GM21786 (cell line): ENCODE measurements at regions not wholly inside any gene's neighbourhood (a gene's known extent, or its start where the extent isn't known, plus 50 kb on each side); places are given as distances from the start of the nearest gene placed in this dataset.

Source experiments
- ATAC-seq: cut with Tn5 transposase; IDR thresholded peaks from one replicate; pipeline ENCODE4 v1.9.1; 2021; ENCODE audit not compliant: unreplicated experiment

DNA sequence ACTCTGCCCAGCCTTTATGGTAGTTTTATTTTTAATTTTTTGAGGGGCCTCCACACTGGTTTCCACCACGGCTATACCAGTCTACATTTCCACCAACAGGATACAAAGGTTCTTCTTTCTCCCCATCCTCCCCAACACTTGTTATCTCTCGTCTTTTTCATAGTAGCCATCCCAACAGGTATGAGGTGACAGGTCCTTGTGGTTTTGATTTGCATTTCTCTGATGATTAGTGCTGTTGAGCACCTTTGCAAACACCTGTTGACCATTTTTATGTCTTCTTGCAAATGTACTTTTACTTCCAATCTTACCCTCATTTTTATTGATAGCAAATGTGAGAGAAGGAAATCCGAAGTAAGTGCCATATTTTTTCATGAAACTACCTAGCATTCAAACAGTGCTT, 195.4 kb upstream of the PREP start:
- no peak for ATAC-seq

DNA sequence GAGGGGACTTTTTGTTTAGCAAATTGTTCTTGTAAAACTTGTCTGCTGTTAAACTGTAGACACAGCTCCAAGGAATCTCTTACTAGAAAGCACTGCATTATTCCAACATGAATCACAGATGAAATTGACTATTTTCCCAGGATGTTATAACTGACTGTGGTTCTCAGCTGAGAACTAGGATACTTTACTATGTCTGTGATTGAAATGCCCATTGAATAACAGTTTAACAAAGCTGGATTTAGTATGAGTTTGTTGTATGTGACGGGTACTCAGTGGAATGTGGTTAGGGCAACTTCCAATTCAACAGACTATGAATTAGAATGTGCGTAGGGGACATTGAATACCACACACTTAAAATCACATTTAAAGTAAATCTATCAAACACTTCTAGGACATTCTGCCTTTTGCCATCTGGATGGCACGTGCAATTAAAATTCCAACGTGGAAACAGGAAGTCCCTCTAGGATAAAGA, 193.4 kb upstream of the PREP start:
- no peak for ATAC-seq

DNA sequence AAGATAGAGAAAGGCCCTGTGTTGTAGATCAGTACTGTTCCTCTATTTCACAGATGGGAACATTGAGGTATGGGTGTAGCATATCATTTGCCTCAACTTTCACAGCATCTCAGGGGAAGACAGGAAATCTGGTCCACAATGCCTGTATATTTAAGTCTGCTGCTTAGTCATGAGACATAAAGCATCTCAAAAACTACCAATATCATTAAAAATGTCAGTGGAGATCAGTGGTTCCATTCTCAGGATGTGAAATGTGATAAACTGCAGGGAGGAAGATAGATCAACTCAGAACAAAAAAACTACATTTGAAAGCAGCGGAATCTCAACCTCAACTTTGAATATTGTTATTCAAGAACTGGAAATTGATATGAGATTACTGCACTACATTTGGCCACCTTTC, 192.9 kb upstream of the PREP start:
- ATAC-seq = no peak

DNA sequence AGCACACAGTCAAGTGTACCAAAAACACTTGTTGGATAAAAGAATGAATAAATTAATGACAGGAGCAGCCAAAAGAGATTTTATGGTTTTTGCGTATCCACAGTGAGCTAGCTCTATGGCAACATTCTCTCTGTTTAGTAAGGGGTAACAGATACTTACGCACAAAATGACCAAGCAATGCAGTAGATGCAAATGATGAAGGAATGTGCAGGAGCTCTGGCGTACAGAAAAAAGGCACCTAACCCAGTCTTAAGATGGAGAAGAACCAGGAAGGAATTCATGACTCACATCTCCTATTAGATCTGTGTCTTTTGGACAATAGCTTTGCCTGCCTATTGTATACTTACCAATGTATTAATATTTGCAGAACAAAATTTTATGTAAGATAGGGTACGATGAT, 191.9 kb upstream of the PREP start:
- ATAC-seq = no peak

DNA sequence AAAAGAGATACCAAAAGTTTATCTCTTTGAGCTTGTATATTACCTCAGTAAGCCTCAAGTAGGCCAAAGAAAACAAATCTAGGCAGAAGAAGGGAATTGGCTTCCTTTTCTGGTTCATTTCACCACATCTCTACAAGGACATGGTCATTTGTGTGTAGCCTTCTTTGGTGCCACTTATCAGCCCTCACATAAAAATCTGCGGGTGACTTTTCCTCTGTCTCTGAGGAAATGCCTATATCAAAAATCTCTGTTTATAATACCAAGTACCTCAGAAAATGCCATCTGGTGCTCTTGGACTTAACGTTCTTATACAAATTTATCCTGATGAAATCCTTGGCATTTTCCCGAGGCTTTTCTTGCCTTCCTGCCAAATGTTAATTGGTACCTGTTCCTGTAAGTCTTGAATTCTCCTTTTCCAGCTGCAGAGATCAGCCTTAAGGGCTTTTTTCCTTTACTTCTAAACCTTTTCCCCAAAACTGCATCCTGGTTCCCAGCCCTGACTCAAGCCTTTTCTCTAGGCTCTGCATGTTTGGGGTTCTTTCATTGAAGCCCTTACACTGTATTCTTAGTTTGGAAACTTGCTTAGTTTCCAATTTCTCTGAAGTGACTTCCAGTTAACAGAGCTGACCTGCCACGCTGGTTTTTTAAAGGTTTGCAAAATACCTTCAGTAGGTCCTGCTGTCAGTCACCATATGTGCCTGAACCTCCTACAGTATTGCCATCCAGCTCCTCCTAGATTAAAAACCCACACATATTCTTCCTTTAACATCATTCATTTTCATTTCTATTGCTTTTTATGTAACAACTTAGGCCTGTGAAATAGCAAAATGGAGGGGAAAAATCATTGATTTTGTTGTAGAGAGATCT, 191.2 kb upstream of the PREP start:
- ATAC-seq = no peak

DNA sequence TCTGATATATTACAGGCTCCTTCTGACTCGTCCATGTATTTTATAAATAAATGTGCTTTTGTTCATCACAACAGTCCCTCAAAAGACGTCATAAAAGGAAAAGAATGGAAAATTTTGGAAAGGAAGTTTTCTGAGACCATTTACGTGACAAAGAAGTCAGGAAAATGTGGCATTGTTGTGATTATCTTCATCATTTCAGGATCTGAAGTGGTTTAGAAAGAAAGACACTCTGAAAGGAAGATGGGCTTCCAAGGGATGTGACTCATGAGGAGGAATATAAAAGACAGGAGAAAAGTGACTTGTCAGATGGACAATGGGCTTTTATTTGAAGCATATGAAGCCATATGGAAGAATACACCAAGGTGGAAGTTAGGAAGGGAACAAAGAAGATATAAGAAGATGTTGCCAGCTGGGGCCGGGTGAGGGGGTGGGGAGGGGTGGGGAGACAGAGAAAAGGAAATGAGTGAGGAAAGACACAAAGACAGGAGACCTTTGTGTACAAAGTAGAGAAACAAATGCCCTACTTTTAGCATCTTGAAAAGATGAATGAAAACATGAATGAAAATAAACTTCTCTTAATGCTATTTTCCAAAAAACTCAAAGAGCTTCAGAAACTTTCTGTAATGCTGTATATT, 190.3 kb upstream of the PREP start:
- no peak for ATAC-seq

DNA sequence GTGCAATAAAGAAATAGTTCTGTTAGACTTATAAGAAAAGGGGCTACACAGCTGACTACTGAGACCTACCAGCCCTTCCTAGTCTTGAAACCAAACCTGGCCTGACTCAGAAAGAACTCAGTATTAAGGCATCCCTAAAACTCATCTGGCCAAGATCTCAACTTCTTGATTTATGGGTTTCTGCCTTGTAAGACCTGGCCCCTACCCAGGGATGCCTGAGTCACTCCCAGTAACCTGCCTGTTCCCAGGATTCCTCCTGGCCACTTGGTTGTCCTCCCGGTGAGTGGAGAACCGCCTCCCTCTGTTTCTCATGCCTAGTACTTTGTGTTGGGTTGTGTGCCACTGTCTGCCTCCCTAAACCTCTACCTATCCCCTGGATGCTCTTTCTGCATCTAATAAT, 189.4 kb upstream of the PREP start:
- no peak for ATAC-seq

DNA sequence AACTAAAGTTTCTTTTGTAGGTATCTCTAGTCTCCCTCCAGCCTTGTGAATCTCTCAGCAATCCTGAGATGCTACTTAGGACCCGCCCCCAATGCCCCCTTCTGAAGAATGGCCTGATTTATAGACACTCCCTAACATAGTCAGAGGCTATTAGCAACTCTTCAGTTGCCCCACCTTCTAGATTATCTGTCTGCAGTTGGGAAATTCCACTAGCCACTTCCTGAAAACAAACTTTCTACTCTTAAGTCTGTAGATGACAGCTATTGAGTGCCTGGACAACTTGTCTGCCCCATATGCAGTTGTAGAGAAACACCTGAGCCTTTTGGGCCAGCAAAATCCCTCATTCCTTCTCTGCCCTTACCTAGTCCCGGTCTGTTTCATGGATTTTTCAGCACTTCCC, 188.2 kb upstream of the PREP start:
- ATAC-seq = peak; percentile 90

DNA sequence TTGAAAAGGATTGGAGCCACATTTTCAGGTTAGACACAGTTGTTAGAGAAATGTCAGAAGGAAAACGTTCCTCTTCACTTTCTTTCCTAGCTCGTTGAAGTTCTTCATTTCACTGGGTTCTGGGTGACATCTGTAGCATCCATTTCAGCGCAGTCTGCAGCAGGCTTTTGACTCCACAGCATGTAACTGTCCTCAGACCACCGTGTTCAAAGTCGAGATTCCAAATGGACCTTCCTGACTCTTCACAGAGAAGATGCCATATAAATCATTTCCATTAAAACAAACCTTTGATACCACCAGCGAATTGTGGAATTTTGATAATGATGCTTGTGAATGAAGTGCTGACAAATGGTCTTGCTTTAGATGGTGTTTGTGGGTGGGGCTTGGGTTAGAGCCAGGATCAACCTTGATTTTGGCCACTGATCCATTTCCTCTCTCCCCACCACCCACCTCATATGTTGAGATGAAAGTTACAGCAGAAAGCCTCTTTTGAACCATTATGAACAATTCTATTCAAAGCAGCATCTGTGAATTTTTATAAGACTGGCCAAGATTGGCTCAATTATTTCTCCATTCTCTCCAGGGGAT, 185.3 kb upstream of the PREP start:
- no peak for ATAC-seq

DNA sequence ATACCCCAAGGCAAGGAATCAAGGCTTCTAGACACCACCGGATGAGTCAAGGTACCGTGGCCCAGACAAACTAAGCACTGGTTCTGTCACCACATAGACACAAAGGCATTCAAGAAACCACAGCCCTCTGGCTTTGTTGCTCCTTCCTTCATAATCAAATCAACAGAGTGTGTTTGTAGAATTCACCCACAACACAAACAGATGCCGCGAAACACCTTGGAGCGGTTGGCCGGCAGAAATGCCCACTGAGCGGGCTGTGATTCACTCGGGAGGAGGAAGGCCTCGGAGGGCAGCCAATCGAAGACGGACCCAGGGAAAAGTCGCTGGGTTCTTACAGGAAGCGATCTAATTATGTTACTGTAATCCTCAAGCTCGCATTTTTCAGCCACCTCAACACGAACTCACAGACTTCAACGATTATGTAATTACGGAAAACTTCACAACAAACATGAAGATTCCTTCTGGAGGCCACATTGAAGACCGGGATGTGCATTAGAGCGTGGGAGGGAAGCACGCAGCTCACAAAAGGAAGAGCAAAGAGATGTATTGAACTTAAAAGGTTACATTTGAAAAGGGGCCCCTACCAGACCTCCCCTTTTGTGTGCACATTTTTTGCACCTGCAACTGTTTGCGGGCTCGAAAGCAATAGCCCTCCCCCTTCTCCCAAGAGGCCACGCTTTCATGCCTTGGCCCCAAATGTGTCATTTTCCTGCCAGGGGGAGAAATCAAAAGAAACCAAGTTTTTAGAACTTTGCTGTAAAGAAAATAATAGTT, 184.7 kb upstream of the PREP start:
- no peak for ATAC-seq

DNA sequence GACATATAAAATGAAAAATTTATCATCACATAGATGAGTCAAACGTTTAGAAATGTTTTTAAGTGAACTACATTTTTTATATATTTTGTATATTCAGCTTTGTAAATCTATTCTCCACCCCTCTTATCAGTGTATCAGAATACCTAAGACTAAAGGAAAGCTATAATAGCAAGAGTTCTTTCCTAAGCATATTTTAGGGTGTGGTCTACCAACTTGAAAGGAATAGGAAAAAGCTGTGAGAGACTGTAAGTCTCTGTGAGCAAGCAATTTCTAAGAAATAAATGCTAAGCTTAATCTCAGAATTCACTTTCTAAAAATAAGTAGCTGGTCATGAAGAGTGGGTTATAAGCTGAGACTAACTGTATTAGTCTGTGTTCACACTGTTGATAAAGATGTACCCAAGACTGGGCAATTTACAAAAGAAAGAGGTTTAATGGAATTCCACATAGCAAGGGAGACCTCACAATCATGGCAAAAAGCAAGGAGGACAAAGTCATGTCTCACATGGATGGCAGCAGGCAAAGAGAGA, 175.4 kb upstream of the PREP start:
- ATAC-seq = no peak

DNA sequence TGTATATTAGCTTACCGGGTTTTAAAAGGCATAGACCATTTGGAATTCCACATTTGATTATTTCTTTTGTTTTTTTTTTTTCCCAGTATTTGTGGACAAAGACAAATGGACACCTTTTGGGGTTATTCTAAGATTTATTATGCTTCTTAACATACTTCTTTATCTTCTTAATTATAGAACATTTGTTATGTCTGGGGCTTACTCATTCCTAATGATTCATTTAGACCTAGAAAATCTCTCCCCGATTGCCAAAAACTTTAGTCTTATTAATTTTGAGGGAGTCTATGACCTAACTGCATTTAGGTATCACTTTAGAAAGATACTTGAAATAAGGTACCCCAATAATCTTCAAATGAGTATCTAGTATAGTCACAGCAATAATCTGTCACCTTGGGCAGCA, 170.7 kb upstream of the PREP start:
- ATAC-seq = no peak

DNA sequence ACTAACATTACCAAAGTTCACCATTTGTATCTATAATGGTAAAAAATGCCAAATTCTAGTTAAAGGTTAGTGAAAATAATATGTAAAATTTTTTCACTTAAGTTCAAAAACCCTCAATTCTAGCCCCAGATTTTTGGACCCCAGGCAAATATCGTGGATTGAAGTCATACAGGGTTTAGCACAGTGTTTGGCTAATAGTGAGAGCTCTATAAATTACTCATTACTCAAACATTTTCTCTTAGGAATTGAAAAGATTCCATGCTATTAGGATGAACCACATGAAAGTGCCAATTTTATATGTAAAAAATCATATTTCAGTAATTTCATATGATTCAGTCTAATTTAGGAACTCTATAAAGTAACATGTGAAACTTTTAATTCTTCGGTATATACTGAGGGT, 170.3 kb upstream of the PREP start:
- no peak for ATAC-seq

DNA sequence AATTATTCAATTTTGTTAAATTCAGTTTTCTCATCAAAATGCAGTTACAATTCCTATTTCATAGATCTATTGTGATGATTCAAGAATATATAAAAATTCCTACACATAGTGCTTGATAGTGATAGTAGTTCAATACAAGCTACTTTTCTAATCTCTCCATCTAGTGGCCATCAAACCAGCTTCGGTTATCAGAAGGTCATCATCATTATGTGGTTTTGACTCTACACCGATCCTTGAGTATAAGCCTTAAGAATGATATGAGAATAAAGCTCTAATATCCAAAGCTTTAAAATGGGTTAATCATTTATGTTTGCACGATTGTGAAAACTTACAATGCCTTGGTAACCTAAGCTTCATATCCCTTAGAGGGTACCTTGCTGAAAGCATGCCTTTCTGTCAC, 167.5 kb upstream of the PREP start:
- ATAC-seq = no peak

DNA sequence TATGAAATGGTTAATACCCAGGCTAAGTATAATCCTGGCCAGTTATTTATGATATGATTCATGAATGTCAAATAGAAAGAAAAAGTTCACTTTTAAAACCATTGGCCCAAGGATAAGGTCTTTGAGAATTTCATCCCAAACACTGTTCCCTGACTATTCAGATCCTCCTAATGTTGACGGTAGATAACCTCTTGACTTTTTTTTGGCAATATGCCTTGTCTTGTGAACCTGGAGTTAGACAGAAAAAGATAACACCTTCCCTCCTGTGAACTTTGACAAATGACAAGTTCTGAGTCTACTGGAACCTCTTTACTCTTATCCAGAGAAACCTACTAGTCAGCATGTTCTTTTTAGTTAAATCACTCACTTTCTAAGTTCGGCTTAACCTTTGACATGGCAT, 166.8 kb upstream of the PREP start:
- no peak for ATAC-seq

DNA sequence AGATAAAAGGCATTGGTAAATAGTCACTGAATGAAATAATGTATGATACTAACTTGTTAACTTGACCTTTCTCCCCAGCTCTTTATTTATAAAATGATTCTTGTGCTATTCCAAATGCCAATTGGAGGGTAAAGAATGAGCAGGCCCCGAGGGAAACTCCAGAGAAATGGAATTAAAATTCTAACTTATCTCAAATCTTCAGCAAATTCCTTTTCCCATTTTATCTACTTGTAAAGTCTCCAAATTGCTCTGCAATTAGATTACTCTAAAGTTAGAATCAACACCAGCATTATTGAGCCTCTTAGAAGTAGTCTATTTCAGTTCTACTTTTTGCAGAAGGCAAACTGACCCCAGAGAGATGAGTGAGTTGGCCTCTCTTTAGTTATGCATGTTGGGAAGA, 165.9 kb upstream of the PREP start:
- no peak for ATAC-seq

DNA sequence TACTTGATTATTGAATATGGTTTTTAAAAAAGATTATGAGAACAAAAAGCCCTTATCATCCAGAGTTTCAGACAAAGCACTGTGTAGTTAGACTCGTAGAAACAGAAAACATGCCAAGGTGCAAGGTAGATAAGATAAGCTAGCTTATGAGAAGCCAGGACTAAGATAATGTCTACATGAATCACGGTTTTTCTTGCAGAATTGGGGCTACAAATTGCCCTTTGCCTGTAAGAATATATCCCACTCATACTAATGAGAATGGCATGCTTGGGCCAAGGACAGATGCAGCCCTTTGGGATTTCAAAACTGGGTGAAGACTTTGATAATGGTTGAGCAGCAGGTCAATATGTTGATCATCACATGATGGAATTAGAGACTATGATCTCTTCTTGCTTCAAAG, 165.3 kb upstream of the PREP start:
- no peak for ATAC-seq

DNA sequence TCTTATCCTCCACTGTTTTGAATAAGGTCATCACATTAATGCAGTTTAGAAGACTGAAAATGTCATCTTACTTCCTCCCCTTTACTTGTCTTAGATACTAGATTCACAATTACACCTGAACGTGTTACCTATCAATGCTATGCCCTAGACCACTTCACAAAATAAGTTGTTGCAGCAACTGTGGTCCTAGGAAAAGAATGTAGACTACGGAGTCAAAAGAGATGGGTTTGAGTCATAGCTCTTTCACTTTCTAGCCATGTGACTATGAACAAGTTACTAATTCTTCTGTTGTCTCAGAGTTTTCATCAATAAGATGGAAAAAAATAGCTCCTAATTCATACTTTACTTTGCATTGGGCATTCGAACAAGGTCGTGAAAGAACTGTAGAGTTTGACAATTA, 164.3 kb upstream of the PREP start:
- ATAC-seq = no peak

DNA sequence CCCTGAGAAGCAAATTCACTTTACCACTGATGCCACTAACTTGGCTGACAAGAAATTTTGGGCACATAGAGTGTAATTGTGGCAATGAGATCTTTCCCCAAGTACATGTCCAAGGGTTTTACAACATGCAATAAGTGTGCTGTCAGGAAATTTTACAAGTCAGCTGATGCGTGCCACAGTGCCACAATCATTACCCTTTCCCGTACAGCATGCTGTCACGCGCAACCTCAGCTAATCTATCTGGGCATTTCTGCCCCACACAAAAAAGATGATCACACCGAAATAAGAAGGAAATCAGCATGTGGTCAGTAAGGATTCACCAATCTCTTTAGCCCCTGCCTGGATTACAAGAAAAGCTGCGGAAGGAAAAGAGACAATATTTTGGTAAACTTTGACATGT, 163.6 kb upstream of the PREP start:
- no peak for ATAC-seq

DNA sequence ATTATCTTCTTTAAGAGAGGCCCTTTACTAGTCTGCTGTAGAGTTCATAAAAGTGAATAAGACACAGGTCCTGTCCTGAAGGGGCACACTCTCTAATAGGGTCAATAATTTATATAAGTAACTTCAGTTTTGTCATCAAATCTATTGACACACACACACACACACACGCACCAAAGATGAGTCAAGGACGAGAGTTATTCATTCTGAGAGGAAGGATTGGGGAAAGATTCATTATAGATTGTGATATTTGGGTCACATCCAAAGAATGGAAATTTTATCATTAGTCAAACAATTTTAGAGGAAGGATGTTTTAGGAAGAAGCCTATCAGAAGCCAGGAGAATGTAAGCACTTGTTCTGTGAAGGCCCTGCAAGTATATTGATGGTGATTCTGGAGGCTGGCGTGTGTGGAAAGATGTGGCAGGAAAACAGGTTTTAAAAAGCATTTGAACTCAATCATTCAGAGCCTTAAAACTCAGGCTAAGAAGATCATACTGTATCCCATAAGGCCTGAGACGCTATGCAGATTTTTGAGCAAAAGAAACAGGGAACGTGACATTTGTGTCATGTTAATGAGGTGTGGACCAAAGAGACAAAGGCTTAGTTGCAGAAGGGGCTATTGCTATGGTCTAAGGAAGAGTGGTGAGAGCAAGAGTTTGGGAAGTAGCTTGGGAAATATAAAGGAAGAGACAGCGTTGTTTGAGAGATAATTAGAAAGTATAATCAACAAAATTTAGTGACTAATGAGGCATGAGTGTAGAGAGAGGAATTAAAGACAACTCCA, 161.4 kb upstream of the PREP start:
- no peak for ATAC-seq

DNA sequence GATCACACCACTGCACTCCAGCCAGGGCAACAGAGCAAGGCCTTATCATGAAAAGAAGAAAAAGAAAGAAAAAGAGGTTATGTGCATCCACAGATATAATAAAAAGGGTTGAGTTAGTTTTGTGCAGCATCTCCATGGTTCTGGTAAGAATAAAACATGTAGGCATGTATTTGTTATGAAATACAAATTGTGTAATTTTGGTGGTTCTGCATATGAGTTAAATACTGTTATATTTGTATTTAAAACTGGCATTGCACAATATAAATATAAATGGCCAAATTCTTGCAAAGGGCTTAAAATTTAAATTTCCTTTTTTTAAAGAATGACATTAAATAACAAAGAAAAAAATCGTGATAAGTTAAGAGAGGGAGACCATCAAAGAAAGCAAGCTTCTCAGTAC, 159.1 kb upstream of the PREP start:
- no peak for ATAC-seq
